Upper lobe of right lung (tissue), 1 donor: ENCODE measurements at regions not wholly inside any gene's neighbourhood (a gene's known extent, or its start where the extent isn't known, plus 50 kb on each side); places are given as distances from the start of the nearest gene placed in this dataset.
"Not testable (repeated sequence)": the region's sequence is repeated elsewhere in the genome, so short reads cannot be mapped to it uniquely, and the experiment has no call there.

Source experiments
- ATAC-seq: fragments of 200-7000 bp; cut with Tn5 transposase; one replicate; pipeline ENCODE4 v1.9.1; 2020; ENCODE audit warnings: mild to moderate bottlenecking, moderate library complexity
- DNase-seq: peaks from one replicate; pipeline ENCODE4 v3.0.0-alpha.2; 2020
- H3K27ac ChIP-seq: fragments of 200-600 bp; one replicate; pipeline ENCODE4 v1.8.0; 2022
- H3K27me3 ChIP-seq: fragments of 200-600 bp; one replicate; pipeline ENCODE4 v1.8.0; 2022; ENCODE audit warnings: mild to moderate bottlenecking
- H3K36me3 ChIP-seq: fragments of 200-600 bp; one replicate; pipeline ENCODE4 v1.8.0; 2022
- H3K4me1 ChIP-seq: fragments of 200-600 bp; one replicate; pipeline ENCODE4 v1.8.0; 2022
- H3K4me3 ChIP-seq: fragments of 200-600 bp; one replicate; pipeline ENCODE4 v1.8.0; 2022; ENCODE audit warnings: mild to moderate bottlenecking
- H3K9me3 ChIP-seq: fragments of 200-600 bp; one replicate; pipeline ENCODE4 v1.8.0; 2022
- CTCF ChIP-seq: fragments of 200-600 bp; IDR thresholded peaks from one replicate; pipeline ENCODE4 v1.8.0; 2022; ENCODE audit warnings: antibody characterized with exemption
- intact Hi-C: fragments of 100-400 bp; cut with DNase I; formaldehyde crosslinking; loops from one replicate; pipeline ENCODE4 v1.11.0; 2022
- donor health status: DM: no; HTN: yes; CAD: no; lungs with severe emphysema.

DNA sequence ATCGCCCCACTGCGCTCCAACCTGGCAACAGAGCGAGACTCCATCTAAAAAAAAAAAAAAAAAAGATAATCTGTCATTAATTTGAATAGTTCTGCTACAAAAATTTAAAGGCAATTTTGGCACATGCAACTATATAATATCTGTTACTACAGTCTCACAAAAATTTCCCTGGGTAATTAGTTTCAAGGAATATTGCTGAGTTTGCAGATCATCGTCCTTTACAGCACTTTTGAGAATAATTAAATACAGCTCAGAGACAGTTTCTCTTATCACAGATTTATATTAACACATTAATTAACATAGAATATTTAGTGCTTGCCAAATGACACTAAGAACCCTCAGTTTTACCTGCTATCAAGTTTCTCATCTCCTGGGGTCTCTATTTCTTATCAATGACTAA is 540.4 kb upstream of the ZNF804A start:
- Histone ChIP-seq H3K36me3 (no peaks in the 10 kb centered on the region), H3K4me1 (no peaks in the 10 kb centered on the region), H3K27me3 (no peaks in the 10 kb centered on the region), H3K9me3 (no peaks in the 10 kb centered on the region), H3K4me3 (no peak overlapping the region), H3K27ac (no peak overlapping the region)
- no peak for DNase-seq
- ATAC-seq = no peak
- intact Hi-C loops = no loop called here
- no peak for TF ChIP-seq CTCF

DNA sequence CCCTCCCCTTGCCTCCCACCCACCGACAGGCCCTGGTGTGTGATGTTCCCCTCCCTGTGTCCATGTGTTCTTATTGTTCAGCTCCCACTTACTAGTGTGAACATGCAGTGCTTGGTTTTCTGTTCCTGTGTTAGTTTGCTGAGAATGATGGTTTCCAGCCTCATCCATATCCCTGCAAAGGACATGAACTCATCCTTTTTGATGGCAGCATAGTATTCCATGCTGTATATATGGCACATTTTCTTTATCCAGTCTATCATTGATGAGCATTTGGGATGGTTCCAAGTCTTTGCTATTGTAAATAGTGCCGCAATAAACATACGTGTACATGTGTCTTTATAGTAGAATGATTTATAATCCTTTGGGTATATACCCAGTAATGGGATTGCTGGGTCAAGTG is 538.1 kb upstream of the ZNF804A start:
- intact Hi-C loops = not testable (repeated sequence)

DNA sequence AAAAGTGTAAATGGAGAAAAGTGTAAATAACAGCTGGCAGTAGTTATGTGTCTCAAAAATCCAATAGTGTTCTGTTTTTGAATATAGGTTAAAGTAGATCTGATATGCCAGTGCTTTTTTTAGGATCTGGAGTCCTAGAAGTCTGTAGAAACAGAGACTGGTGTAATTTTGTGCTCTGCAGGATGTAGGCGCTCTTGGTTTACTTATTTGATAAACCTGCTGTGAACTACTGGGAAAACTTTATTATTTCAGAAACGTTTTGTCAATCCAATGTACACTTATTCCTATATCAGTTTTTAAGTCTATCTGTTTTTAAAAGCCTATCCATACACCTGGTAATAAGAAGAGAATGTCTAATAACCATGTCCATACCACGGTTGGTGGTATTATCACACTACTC is 530.8 kb upstream of the ZNF804A start:
- ATAC-seq = no peak
- H3K36me3 ChIP-seq = no peaks in the 10 kb centered on the region
- intact Hi-C loops = no loop called here
- H3K4me3 ChIP-seq = no peak overlapping the region
- no peak for DNase-seq
- no peaks in the 10 kb centered on the region for H3K27me3 ChIP-seq
- no peak for TF ChIP-seq CTCF
- H3K4me1 ChIP-seq = no peaks in the 10 kb centered on the region
- no peaks in the 10 kb centered on the region for H3K9me3 ChIP-seq
- no peak overlapping the region for H3K27ac ChIP-seq

More for the DNA sequence above, 538.1 kb upstream of the ZNF804A start:
- H3K9me3 ChIP-seq, DNase-seq, ATAC-seq, H3K27ac ChIP-seq, H3K27me3 ChIP-seq, H3K4me1 ChIP-seq, H3K36me3 ChIP-seq, H3K4me3 ChIP-seq: not testable (repeated sequence)

DNA sequence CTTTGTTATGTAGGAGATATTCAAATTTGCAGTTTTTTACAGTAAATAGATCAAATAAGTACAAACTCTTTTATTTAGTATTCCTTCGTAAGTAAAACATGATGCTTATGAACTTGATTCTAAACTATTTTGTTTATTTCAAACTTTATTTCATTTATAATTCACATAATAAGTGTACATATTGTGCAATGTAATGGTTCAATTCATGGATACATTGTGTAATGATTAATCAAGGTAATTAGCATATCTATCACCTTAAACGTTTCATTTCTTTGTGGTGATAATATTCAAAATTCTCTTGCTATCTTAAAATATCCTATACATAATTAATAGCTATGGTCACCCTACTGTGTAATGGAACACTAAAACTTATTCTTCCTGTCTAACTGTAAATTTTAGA is 525.9 kb upstream of the ZNF804A start:
- no peaks in the 10 kb centered on the region for H3K36me3 ChIP-seq
- H3K4me1 ChIP-seq = no peaks in the 10 kb centered on the region
- DNase-seq (no peak), ATAC-seq (no peak)
- H3K4me3 ChIP-seq = no peak overlapping the region
- no peaks in the 10 kb centered on the region for H3K9me3 ChIP-seq
- no peak for TF ChIP-seq CTCF
- H3K27ac ChIP-seq = no peak overlapping the region
- intact Hi-C loops = no loop called here
- H3K27me3 ChIP-seq = no peaks in the 10 kb centered on the region

DNA sequence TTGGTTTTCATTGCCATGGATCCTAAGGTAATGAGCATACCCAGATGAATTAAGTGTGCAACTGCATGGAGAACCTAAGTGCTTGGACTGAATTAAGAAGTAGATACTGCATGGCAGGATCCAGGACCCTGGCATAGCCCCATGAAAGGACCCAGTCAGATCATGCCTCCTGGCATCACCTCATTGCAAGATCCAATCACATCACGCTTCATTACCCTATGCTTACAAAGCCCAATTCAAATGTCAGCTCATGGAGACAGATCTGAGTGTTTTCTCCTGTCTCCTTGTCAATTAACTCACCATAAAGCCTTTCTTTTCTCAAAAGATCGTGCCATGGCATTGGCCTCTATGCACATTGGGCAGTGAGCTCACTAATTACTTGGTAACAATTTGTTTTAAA is 519.8 kb upstream of the ZNF804A start:
- ATAC-seq = no peak
- Histone ChIP-seq H3K9me3 (no peaks in the 10 kb centered on the region), H3K4me1 (no peaks in the 10 kb centered on the region), H3K4me3 (no peak overlapping the region), H3K27ac (no peak overlapping the region), H3K36me3 (no peaks in the 10 kb centered on the region), H3K27me3 (no peaks in the 10 kb centered on the region)
- no peak for DNase-seq
- intact Hi-C loops = no loop called here
- TF ChIP-seq CTCF = no peak

- intact Hi-C loops = no loop called here
- H3K4me3 ChIP-seq = no peak overlapping the region
- ATAC-seq = no peak
- no peaks in the 10 kb centered on the region for H3K36me3 ChIP-seq
- no peak overlapping the region for H3K27ac ChIP-seq
- no peaks in the 10 kb centered on the region for H3K4me1 ChIP-seq
- H3K27me3 ChIP-seq = no peaks in the 10 kb centered on the region
- H3K9me3 ChIP-seq = no peaks in the 10 kb centered on the region
- no peak for TF ChIP-seq CTCF
- DNase-seq = no peak
These were observed 506.9 kb upstream of the ZNF804A start for GRCh38 chr2:184091456-184091855.
